ENCODE measurements at regions not wholly inside any gene's neighbourhood (a gene's known extent, or its start where the extent isn't known, plus 50 kb on each side); places are given as distances from the start of the nearest gene placed in this dataset.

GRCh38 chr15:35673093-35673684 is 127.2 kb upstream of the DPH6 start (continued):
- TF ChIP-seq CBFA2T3 (IDR thresholded peaks at IDR 0.05) (peak; percentile 87), POLR2B (IDR thresholded peaks at IDR 0.05; ENCODE audit: low read depth, partially characterized antibody) (no peak), GABPB2 (CRISPR knock-in tag; conservative IDR thresholded peaks at IDR 0.05) (no peak), L3MBTL2 (IDR thresholded peaks at IDR 0.05) (peak; percentile 39; the same call in 1 of the 2 replicates), MEF2D (tag; conservative IDR thresholded peaks at IDR 0.05; ENCODE audit: low read depth) (0 out of 2 replicates have a peak, but pooled peaks have one; percentile 27), NCOA6 (IDR thresholded peaks at IDR 0.05) (peak; percentile 21; the same call in 1 of the 2 replicates), EP300 (IDR thresholded peaks at IDR 0.05; ENCODE audit: low read length) (peak; percentile 80; the same call in 1 of the 2 replicates), SOX6 (IDR thresholded peaks at IDR 0.05) (peak; percentile 37; the same call in 1 of the 2 replicates), ETV5 (CRISPR knock-in tag; IDR thresholded peaks at IDR 0.05; ENCODE audit: low read depth) (0 out of 2 replicates have a peak, but pooled peaks have one; percentile 44), SMARCC2 (IDR thresholded peaks at IDR 0.05; ENCODE audit: low read depth) (0 out of 2 replicates have a peak, but pooled peaks have one; percentile 14), MAZ (CRISPR knock-in tag; conservative IDR thresholded peaks at IDR 0.05 in 1 of 2, IDR thresholded peaks at IDR 0.05 in 1 of 2) (no peak), TCF7L2 (IDR thresholded peaks at IDR 0.05; ENCODE audit: low read depth, low read length) (no peak), ETV6 (IDR thresholded peaks at IDR 0.05; ENCODE audit: borderline replicate concordance in 1 of 2, low read depth in 2 of 2, low read length in 1 of 2) (peak; percentile 74 to 78; a peak in 3 of 4 replicates), ETV6 (CRISPR knock-in tag; IDR thresholded peaks at IDR 0.05; ENCODE audit: borderline replicate concordance) (no peak), IRF9 (tag; IDR thresholded peaks at IDR 0.05) (no peak), CCNT2 (IDR thresholded peaks at IDR 0.05; ENCODE audit: borderline replicate concordance, extremely low read depth, insufficient read length, low read depth, low read length) (no peak), KLF10 (CRISPR knock-in tag; IDR thresholded peaks at IDR 0.05) (no peak), JUN (IDR thresholded peaks at IDR 0.05; ENCODE audit: borderline replicate concordance, low read depth, low read length) (no peak), JUN (CRISPR knock-in tag; IDR thresholded peaks at IDR 0.05; ENCODE audit: borderline replicate concordance) (no peak), MIER1 (IDR thresholded peaks at IDR 0.05; ENCODE audit: low read depth) (no peak), ZMIZ1 (IDR thresholded peaks at IDR 0.05; ENCODE audit: low read depth in 2 of 2, low read length in 2 of 2) (peak in 1 of 2 experiments; percentile 42; a peak in 1 of 4 replicates), ZNF24 (IDR thresholded peaks at IDR 0.05) (no peak)
- TF ChIP-seq, protein P1, sequence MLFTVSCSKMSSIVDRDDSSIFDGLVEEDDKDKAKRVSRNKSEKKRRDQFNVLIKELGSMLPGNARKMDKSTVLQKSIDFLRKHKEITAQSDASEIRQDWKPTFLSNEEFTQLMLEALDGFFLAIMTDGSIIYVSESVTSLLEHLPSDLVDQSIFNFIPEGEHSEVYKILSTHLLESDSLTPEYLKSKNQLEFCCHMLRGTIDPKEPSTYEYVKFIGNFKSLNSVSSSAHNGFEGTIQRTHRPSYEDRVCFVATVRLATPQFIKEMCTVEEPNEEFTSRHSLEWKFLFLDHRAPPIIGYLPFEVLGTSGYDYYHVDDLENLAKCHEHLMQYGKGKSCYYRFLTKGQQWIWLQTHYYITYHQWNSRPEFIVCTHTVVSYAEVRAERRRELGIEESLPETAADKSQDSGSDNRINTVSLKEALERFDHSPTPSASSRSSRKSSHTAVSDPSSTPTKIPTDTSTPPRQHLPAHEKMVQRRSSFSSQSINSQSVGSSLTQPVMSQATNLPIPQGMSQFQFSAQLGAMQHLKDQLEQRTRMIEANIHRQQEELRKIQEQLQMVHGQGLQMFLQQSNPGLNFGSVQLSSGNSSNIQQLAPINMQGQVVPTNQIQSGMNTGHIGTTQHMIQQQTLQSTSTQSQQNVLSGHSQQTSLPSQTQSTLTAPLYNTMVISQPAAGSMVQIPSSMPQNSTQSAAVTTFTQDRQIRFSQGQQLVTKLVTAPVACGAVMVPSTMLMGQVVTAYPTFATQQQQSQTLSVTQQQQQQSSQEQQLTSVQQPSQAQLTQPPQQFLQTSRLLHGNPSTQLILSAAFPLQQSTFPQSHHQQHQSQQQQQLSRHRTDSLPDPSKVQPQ (CRISPR knock-in tag; IDR thresholded peaks at IDR 0.05; ENCODE audit: borderline replicate concordance) = no peak
